HEK293 (cell line): ENCODE measurements at regions not wholly inside any gene's neighbourhood (a gene's known extent, or its start where the extent isn't known, plus 50 kb on each side); places are given as distances from the start of the nearest gene placed in this dataset.

Experiments
- CTCF ChIP-seq: fragments of 450-650 bp; formaldehyde crosslinking; IDR thresholded peaks from 2 replicates; pipeline ENCODE4 v1.5.1; 2016; ENCODE audit warnings: missing biosample characterization, missing genetic modification characterization
- ELK4 ChIP-seq: IDR thresholded peaks from 2 replicates; pipeline ENCODE4 v1.6.1; 2011; ENCODE audit warnings: mild to moderate bottlenecking, low read depth, low read length, borderline replicate concordance
- SETDB1 ChIP-seq: IDR thresholded peaks from one replicate; pipeline ENCODE4 v1.6.1; 2017; ENCODE audit warnings: mild to moderate bottlenecking, low read length, moderate library complexity, mixed read lengths; ENCODE audit not compliant: insufficient read length
- ZNF138 ChIP-seq: fragments of 450-650 bp; formaldehyde crosslinking; IDR thresholded peaks from 2 replicates; pipeline ENCODE4 v1.5.1; 2016; ENCODE audit warnings: missing biosample characterization, missing genetic modification characterization, borderline replicate concordance
- ZNF184 ChIP-seq: fragments of 450-650 bp; IDR thresholded peaks from 2 replicates; pipeline ENCODE4 v1.5.1; 2018; ENCODE audit warnings: missing biosample characterization, mild to moderate bottlenecking, missing genetic modification characterization
- ZNF274 ChIP-seq, 2 experiments: fragments of 200-500 bp in 1 of 2; fragments of 450-650 bp in 1 of 2; sonication (Bioruptor generic) in 1 of 2; formaldehyde crosslinking in 1 of 2; IDR thresholded peaks; 2 replicates each; pipeline versions ENCODE4 v1.5.1 to v1.6.1; 2014 to 2016; ENCODE audit warnings: borderline replicate concordance in 1 of 2, inconsistent platforms in 1 of 2, low read length in 1 of 2, missing biosample characterization in 1 of 2, missing genetic modification characterization in 1 of 2
- ZNF335 ChIP-seq: fragments of 450-650 bp; formaldehyde crosslinking; conservative IDR thresholded peaks from 2 replicates; pipeline ENCODE4 v1.5.1; 2016; ENCODE audit warnings: missing biosample characterization, missing genetic modification characterization
- ZNF629 ChIP-seq: fragments of 450-650 bp; formaldehyde crosslinking; IDR thresholded peaks from 2 replicates; pipeline ENCODE4 v1.5.1; 2017; ENCODE audit warnings: missing biosample characterization, missing genetic modification characterization
- ZNF792 ChIP-seq: fragments of 450-650 bp; formaldehyde crosslinking; IDR thresholded peaks from 2 replicates; pipeline ENCODE4 v1.5.1; 2016; ENCODE audit warnings: missing biosample characterization, missing genetic modification characterization
- TF ChIP-seq, protein P1 (sequence below): fragments of 450-650 bp; formaldehyde crosslinking; IDR thresholded peaks from 2 replicates; pipeline ENCODE4 v1.5.1; 2016; ENCODE audit warnings: missing biosample characterization, missing genetic modification characterization

DNA sequence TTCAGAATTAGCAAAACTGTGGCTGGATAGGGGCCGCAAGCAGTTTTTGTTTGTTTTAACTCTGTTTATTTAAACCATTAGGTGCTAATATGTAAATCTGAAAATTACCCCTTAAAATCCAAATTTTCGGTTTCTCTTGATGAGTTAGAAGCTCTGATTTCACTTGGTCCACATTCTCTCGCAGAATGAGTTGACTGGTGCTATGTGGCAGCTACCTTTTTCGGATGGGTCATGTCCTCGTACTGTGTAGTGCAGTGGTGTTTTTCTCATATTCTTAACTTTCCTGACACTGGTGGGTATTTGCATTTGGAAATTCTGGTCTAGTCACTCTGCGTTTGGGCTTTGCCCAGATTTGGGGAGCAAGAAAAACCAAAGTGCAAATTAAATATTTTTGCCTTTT lies 87.1 kb downstream of the DIPK2A start:
- TF ChIP-seq ZNF184 (no peak), CTCF (tag by site-specific recombination) (no peak), SETDB1 (no peak), ZNF629 (no peak), ZNF138 (tag by site-specific recombination) (no peak), ELK4 (no peak), ZNF792 (tag by site-specific recombination) (no peak), ZNF335 (tag by site-specific recombination) (no peak), ZNF274 (IDR thresholded peaks at IDR 0.05; ENCODE audit: low read length) (no peak), ZNF274 (tag by site-specific recombination; IDR thresholded peaks at IDR 0.05; ENCODE audit: borderline replicate concordance) (no peak)
- TF ChIP-seq, protein P1, sequence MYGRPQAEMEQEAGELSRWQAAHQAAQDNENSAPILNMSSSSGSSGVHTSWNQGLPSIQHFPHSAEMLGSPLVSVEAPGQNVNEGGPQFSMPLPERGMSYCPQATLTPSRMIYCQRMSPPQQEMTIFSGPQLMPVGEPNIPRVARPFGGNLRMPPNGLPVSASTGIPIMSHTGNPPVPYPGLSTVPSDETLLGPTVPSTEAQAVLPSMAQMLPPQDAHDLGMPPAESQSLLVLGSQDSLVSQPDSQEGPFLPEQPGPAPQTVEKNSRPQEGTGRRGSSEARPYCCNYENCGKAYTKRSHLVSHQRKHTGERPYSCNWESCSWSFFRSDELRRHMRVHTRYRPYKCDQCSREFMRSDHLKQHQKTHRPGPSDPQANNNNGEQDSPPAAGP (tag by site-specific recombination) = no peak
